ENCODE measurements at regions not wholly inside any gene's neighbourhood (a gene's known extent, or its start where the extent isn't known, plus 50 kb on each side); places are given as distances from the start of the nearest gene placed in this dataset.
"Not testable (repeated sequence)": the region's sequence is repeated elsewhere in the genome, so short reads cannot be mapped to it uniquely, and the experiment has no call there.

DNA sequence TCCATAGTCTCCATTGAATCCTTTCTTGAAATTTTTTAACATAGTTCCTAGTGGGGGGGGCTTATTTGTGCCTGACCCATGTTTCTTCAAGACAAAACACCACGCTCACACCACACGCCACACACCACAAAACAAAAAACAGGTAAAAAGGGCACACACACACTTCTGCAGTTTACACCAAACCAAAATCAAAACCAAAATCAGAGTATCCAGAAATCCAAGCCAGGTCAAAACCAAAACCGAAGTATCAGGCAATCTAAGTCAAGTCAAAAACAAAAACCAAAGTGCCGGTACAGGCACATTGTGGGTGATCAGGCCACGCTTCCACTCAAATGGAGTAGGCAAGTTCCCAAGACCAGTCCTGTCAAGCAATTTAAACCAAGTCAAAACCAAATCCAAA, 158.6 kb downstream of the PPIAL4G start:
- DNase-seq (ENCODE audit: extremely low read depth, low read depth), result not testable (repeated sequence)

DNA sequence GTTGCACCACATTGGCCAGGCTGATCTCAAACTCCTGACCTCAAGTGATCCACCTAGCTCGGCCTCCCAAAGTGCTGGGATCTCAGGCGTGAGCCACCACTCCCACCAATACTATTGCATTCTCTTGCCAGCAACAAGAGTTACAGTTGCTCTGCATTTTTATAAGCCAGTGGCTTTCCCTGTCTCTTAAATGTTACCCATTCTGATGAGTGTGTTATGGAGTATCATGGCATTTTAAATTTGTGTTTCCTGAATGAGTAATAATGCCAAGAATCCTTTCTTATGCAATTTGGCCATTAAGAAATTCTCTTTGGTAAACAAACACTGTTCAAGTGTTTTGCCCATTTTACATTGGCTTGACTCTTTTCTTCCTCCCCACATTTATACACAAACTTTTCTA, 163.0 kb downstream of the PPIAL4G start:
- not testable (repeated sequence) for DNase-seq (ENCODE audit: extremely low read depth, low read depth)

DNA sequence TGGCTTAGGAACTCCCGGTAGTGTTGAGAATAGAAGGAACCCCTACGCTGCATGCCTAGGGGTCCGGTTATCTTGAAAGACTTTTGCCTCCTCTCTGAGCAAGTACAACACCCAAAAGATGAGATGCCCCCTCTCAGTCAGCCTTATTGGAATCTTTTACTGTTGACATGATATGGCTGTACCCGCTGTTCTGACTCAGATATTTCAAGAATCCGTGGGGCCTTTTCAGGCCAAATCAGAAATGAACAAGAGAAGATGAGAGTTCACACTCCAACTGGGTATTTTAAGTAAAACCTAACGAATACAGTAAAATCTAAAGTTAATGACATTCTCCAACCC, 164.2 kb downstream of the PPIAL4G start:
- no peak for DNase-seq (ENCODE audit: extremely low read depth, low read depth)

DNA sequence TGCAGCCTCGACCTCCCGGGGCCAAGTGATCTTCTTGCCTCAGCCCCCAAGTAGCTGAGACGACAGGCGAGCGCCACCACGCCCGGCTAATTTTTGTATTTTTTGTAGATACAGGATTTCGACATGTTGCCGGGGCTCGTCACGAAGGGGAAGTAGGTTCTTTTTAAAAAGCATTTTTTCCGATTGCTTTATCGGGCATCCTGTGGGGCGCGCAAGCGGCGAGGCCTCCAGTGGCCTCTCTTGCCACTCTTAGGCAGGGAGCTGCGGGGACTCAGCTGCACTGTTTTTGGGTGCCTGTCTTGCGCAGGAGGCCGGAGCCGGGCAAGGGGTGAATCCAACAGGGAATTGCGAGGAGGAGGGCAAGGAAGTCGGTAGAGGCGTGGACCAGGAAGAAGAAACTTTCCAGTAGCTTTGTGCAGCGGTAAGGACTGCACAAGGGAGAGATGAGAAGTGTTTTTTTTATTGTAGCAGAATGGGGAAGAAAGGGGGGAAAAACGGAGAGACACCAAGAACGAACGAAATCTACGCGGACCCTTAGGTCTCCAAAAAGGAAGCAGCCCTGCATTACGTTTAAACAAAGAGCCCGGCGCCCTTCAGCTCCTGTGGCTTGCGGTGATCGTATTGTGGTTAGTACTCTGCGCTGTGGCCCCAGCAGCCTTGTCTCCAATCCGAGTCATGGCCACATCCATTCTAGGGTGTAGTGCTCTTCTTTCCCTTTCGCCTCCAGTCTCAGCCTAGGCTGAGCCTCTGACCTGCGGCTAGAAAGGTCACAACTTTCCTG, 164.8 kb downstream of the PPIAL4G start:
- DNase-seq (ENCODE audit: extremely low read depth, low read depth), result no peak

DNA sequence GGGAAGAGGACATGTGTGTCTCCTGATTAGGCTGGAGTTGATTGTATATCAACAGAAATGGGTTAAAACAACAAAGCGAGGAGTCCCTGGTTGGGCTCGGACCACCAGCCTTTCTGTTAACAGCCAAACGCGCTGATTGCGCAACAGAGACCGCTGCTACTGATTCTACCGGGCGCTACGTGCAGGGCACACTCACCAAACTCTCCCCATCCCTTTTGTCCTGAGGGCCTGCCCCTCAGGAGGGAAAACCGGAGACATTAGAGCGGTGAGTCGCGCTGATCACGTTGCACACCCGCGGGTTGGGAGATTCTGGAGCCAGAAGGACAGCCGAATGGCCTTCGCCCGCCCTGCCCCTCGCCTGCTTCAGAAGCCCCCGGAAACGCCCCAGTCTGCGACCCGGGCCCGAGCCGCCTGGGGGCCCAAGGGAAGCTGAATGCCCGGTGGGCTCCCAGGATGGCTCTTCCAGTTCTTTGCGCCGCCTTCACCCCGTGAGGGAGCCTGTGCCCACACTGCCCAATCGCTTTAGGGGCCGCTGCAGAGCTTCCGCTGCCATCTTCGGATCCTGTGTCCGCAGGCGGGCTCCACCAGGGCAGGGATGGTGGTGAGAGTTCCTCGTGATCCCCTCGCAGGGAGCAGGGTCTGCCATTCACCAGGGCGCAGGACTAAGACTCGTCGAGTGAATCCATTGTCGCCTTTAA, 165.4 kb upstream of the NBPF11 start:
- no peak for DNase-seq (ENCODE audit: extremely low read depth, low read depth)

DNA sequence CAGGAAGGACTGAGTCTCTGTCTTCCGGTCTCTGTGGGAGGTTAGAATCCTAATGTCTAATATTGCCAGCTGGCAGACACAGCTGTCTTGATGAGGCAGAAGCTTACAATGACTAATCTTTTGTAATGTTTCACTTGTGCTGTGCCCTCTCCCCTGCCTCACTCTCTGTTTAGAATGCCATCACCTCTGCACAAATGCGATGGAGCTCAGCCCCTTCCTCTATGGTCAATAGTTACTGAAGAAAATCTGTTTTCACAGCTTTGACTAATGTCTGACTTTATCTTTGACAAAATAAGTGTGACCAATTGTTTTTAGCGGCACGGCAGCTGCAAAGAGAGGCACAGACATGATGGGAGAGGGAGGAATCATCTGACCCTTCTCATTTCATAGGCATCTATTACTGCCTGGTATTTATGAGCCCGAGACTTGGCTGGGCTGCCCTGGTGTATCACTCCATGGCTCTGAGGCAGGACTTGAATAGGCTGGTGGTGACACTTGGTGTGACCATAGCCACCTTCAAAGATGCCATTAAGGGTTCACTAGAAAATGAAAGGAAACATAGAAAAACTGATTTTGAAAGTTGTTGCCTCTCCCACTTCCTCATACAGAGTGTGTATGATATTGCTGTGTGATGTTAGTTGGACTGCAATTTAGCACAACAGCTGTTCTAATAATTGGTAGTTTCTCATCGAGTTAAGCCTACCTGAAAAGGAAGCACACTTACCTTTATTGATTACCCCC, 163.2 kb upstream of the NBPF11 start:
- DNase-seq (ENCODE audit: extremely low read depth, low read depth), result no peak

DNA sequence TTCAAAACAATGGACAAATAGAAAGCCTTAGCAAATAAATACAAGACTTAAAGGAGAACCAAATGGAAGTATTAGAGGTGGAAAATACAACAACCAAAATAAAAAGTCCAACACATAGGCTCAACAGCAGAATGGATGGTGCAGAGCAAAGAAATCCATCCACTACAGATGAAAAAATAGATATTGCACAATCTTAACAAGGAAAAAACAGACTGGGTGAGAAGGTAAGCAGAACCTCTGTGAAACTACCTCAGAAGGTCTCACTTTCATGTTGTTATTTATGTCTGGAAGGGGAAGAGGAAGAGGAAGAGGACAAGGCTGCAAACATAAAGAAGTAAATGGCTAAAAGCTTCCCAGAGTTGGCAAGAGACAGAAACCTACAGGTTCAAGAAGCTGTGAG, 158.7 kb upstream of the NBPF11 start:
- no peak for DNase-seq (ENCODE audit: extremely low read depth, low read depth)

DNA sequence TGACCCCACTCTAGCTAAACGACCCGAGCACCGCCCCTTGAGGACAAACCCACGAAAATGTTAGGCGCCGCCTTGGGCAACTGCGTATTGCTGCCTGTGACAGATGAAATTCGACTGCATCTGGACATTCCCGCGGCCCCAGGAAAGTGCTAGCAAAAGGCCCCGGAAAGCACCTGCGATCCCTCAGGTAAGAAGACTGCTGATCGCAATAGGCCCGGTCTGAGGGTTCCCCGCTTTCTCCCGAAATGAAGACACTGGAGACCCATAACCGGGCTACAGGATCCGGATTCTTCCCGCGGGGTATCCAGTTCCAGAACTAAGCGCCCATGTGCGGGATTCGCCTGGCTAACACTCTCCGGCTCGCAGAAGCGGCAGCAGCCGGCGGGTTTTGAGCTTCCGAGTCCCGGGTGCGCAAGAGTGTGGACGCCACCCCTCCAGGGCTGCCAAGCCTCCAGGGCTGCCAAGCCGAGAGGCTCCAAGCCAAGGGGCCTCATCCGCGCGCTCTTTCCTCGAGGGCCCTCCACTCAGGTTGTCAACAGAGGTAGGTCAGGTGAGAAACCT, 157.9 kb upstream of the NBPF11 start:
- no peak for DNase-seq (ENCODE audit: extremely low read depth, low read depth)

DNA sequence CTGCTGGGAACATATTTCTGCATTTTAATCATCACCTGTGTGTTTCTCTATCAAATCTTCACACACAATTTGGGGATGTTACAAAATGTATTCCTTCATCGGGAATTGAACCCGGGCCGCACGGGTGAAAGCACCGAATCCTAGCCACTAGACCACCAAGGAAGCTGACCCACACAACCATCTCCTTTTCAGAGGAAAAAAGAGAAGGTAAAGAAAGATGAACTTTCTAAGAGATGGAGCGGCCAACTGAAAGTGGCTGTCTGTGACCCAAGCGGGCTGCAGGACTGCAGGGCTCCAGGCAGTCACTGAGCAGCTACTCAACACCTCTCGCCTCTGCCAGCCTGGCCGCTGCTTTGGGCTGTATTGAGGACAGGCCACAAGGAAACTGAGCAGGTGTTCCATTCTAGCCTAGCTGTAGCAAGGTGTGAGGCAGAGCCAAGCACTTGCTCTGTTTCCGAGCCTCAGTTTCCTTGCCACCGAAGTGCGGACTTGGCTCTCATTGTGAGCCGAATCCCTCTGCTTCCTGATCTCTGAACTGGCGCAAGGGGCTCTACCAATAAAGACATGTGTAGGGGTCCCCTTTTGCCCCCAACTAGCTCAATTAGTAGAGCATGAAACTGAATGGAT, 156.9 kb upstream of the NBPF11 start:
- no peak for DNase-seq (ENCODE audit: extremely low read depth, low read depth)

DNA sequence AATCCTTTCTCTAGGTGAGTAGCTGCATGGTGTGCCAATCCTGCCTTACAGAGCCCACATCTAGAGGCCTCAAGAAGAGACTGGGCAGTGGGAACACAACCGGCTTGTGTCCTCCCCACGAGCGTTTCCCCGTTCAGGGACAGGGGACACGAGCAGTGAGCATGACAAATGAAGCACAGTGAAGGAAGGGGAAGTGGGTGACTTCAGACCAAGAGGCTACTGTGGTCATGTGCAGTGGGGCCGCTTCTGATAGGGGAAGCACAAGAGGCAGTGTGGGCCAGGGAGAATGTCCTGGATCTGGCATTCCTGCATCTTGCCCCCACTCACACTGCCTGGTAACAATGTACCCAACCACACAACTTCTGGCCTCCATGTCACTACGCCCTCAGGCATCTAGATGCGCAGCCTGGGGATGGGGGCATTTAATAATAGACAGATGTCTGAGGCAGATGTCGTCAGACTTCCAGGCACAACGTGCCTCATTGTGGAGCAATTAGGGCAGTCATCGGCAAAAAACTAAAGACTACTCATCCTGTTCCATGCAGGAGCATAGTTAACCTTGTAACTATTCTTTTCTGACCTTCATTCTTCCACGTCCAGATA, 155.6 kb upstream of the NBPF11 start:
- DNase-seq (ENCODE audit: extremely low read depth, low read depth), result no peak

DNA sequence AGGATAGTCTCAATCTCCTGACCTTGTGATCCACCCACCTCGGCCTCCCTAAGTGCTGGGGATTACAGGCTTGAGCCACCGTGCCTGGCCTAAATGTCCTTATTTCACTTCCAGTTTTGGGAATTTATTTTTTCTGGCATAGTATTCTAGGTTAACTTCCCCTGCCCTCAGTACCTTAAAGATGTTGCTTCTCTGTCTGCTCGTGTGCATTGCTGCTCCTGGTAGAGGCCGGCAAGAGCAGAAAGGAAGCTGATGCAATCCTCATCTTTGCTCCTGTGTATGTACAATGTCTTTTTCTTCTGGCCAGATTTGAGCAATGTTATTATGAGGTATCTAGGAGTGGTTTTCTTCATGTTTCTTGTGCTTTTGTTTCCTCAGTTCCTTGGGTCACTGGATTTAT, 152.9 kb upstream of the NBPF11 start:
- DNase-seq (ENCODE audit: extremely low read depth, low read depth), result not testable (repeated sequence)

DNA sequence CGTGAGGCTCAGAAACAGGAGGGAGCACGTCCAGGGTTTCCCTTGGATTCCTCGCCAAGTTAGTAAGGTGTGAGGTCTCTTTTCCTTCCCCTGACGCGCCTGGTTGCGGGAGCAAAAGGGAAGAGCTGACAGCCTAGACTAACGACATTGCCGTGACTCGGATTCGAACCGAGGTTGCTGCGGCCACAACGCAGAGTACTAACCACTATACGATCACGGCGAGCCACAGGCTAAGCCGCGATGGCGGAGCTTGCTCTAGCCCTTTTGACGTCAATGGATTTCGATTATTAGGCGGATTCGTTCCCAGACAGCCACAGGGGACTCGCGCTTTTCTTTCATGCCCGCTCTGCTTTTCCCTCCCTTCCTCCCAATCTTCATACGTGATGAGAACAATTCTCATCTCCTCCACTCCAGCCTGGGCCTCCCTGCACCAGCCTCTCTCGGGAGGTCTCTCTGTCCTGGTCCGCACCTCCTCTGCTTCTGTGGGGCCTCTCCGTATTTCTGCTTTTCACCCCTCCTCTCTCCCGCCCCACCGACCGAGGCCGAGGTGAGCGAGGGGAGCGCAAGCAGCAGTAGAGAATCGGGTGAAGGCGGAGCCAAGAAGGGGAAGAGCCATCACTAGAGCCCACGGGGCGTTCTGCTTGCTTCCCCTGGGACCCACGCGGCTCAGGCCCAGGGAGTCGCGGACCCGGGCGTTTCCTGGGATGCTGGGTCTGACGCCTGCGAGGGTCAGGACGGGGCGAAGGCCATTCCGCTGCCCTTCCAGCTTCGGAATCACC, 150.7 kb upstream of the NBPF11 start:
- DNase-seq (ENCODE audit: extremely low read depth, low read depth), result not testable (repeated sequence)

DNA sequence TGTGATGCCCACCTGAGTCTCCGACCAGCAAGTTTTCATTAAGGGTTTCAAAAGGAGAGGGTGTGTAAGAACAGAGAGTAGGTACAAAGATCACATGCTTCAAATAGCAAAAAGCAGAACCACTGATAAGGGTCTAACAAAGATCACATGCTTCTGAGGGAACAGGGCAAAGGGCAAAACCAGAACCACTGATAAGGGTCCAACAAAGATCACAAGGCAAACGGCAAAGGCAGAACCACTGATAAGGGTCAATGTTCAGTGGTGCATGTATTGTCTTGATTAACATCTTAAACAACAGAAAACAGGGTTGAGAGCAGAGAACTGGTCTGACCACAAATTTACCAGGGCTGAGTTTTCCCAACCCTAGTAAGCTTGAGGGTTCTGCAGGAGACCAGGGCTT, 145.8 kb upstream of the NBPF11 start:
- not testable (repeated sequence) for DNase-seq (ENCODE audit: extremely low read depth, low read depth)

DNA sequence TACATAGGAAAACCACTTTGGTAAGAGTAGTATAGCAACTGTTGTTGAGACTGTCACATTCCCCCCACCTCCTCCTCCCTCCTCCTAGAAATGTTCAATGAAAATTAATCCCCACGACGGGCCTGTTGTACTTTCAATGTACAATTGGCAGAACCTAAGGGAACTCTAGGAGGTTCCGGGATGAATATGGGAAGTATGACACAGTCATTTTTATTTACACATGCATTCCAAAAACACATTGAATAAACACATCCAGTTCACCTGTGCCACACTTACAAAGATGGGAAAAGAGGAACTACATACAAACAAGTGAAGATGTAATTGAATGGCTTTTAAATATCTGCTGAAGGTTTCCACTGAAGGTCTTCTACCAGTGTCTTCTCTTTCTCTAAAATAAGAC, 144.4 kb upstream of the NBPF11 start:
- DNase-seq (ENCODE audit: extremely low read depth, low read depth), result no peak

DNA sequence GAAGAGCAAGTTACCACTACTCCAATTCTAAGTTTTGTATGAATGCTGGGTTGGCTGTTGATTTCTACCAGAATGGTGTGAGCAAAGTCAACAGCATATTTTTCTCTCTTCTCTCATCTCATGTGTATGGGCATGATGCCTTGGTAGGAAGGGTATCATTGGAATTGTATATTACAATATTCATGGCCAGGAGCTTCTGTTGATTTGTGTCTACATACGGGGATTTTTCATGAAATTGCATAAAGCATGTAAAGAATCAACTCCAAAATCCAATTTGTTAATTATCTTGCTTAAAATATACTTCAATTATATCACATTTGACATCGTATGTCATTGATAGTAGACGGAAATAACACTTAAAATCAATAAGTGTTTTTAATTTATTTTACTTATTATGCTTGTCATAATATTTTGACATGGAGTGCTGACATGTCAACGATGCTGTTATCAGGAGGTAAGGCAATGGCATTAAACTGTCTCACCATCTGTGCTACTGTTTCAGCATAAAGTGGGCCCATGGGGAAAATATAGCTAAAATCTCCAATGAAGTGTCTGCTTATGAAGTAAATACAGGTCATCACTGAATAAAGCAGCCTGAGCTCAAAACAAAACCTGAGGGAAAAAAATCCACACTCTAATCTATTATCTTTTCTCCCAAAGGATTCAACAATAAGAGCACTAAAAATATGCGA, 142.2 kb upstream of the NBPF11 start:
- no peak for DNase-seq (ENCODE audit: extremely low read depth, low read depth)

DNA sequence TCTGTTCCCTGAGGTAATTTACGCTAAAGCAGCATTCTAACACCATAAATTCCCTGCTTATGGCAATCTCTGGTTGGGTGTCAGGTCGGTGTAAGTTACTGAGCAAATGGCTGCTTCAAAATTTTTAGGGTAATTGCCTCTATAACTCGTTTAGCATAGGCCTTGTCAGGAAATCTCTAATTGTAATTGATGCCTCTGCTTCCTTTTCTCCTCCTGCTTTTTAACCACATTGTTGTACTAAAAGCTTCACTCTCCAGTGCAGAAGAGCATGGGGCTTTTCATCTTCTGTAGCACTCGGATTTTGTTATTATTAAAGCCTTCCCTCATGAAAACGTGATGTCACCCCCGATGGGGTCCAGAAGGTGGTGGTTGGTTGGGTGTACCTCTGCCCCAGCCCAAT, 141.6 kb upstream of the NBPF11 start:
- DNase-seq (ENCODE audit: extremely low read depth, low read depth), result no peak

DNA sequence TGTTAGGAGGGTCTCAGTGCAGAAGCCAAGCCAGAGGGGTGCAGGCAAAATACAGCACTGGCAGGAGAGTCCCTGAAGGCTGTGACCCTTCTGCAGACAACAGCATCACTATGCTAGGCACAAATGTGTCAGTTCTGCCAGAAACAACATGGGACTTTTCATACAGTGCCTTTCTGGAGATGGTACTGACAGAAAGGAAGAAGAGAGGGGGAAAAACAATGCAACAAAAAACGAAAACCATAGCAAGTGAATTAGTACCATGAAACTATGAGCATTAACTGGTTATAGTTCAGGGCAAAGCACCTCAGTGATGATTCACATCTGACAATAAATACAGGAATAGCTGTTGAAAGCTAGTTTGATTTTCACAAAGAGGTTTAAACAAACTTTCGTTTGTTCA, 140.8 kb upstream of the NBPF11 start:
- no peak for DNase-seq (ENCODE audit: extremely low read depth, low read depth)

DNA sequence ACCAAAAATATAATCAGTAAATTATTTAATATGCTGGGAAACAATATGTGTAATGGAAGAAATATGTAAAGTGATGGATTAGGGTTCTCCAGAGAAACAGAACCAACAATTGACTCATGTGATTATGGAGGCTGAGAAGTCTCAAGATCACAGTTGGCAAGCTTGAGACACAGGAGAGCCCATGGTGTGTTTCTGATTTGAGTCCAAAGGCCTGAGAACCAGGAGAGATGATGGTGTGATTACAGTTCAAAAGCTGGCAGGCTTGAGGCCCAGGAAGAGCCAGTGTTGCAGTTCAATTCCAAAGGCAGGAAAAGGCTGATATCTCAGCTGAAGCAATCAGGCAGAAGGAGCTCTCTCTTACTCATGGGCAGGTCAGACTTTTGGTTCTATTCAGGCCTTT, 138.8 kb upstream of the NBPF11 start:
- no peak for DNase-seq (ENCODE audit: extremely low read depth, low read depth)

DNA sequence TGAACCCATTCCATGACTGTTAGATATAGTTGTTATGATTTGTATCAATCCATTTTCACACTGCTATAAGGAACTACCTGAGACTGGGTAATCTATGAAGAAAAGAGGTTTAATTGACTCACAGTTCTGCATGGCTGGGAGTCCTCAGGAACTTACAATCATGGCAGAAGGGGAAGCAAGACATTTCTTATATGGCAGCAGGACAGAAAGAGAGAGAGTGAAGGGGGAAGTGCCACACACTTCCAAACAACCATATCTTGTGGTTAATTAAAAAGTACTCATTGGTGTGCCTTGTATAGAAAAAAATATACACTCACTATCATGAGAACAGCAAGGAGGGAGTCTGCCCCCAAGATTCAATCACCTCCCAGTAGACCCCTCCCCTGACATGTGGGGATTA, 137.6 kb upstream of the NBPF11 start:
- DNase-seq (ENCODE audit: extremely low read depth, low read depth), result no peak

All from NCI-H460 (cell line).